Epidermal melanocyte (primary cell): ENCODE measurements at regions not wholly inside any gene's neighbourhood (a gene's known extent, or its start where the extent isn't known, plus 50 kb on each side); places are given as distances from the start of the nearest gene placed in this dataset.
"Not testable (repeated sequence)": the region's sequence is repeated elsewhere in the genome, so short reads cannot be mapped to it uniquely, and the experiment has no call there.

ENCODE experiments used
- DNase-seq: peaks from one replicate; pipeline ENCODE4 v3.0.0; 2011; ENCODE audit warnings: low spot score; ENCODE audit not compliant: insufficient read length

- DNase-seq, result not testable (repeated sequence)
These were observed 913.4 kb upstream of the DIAPH2 start for GRCh38 chrX:95771198-95771597.

- no peak for DNase-seq
These were observed 892.8 kb upstream of the DIAPH2 start for GRCh38 chrX:95791876-95792275.

GRCh38 chrX:95797344-95797743 is 887.3 kb upstream of the DIAPH2 start:
- no peak for DNase-seq

GRCh38 chrX:95823796-95824195 is 860.8 kb upstream of the DIAPH2 start:
- no peak for DNase-seq

- DNase-seq, result no peak
These were observed 849.4 kb upstream of the DIAPH2 start for GRCh38 chrX:95835223-95835622.

GRCh38 chrX:95836517-95836916 is 848.1 kb upstream of the DIAPH2 start:
- no peak for DNase-seq

- DNase-seq, result no peak
These were observed 842.8 kb upstream of the DIAPH2 start for GRCh38 chrX:95841863-95842262.

GRCh38 chrX:95860127-95860526 is 824.5 kb upstream of the DIAPH2 start:
- DNase-seq, result no peak

GRCh38 chrX:95875661-95876060 is 809.0 kb upstream of the DIAPH2 start:
- no peak for DNase-seq

GRCh38 chrX:95878874-95879273 is 805.8 kb upstream of the DIAPH2 start:
- no peak for DNase-seq

GRCh38 chrX:95884186-95884585 is 800.5 kb upstream of the DIAPH2 start:
- DNase-seq, result no peak

- no peak for DNase-seq
These were observed 799.6 kb upstream of the DIAPH2 start for GRCh38 chrX:95885074-95885473.

- DNase-seq, result no peak
These were observed 795.4 kb upstream of the DIAPH2 start for GRCh38 chrX:95889279-95889678.

GRCh38 chrX:95893636-95894035 is 791.0 kb upstream of the DIAPH2 start:
- DNase-seq, result no peak

GRCh38 chrX:95903490-95903889 is 781.2 kb upstream of the DIAPH2 start:
- DNase-seq, result no peak

GRCh38 chrX:95903975-95904374 is 780.7 kb upstream of the DIAPH2 start:
- DNase-seq, result no peak

GRCh38 chrX:95907081-95907480 is 777.6 kb upstream of the DIAPH2 start:
- DNase-seq, result no peak

GRCh38 chrX:95911062-95911461 is 773.6 kb upstream of the DIAPH2 start:
- no peak for DNase-seq

- DNase-seq, result no peak
These were observed 765.0 kb upstream of the DIAPH2 start for GRCh38 chrX:95919605-95920004.

GRCh38 chrX:95945528-95945927 is 739.1 kb upstream of the DIAPH2 start:
- DNase-seq, result no peak

GRCh38 chrX:95949588-95949987 is 735.1 kb upstream of the DIAPH2 start:
- no peak for DNase-seq

GRCh38 chrX:95950679-95951078 is 734.0 kb upstream of the DIAPH2 start:
- no peak for DNase-seq

GRCh38 chrX:95953564-95953963 is 731.1 kb upstream of the DIAPH2 start:
- DNase-seq, result no peak

GRCh38 chrX:95956745-95957144 is 727.9 kb upstream of the DIAPH2 start:
- no peak for DNase-seq
